H9 (cell line): ENCODE measurements at regions not wholly inside any gene's neighbourhood (a gene's known extent, or its start where the extent isn't known, plus 50 kb on each side); places are given as distances from the start of the nearest gene placed in this dataset.

Experiments
- DNase-seq: peaks from one replicate; pipeline ENCODE4 v3.0.0-alpha.2; 2017
- H2AFZ ChIP-seq: one replicate; pipeline ENCODE4 v1.6.1; 2013; ENCODE audit warnings: mild to moderate bottlenecking, low read length, control low read depth, moderate library complexity
- H2AK5ac ChIP-seq: 2 replicates; pipeline ENCODE4 v1.6.1; 2013; ENCODE audit warnings: low read length, control low read depth, mixed read lengths; ENCODE audit not compliant: insufficient read length
- H2BK120ac ChIP-seq: one replicate; pipeline ENCODE4 v1.6.1; 2013; ENCODE audit warnings: low read depth, mild to moderate bottlenecking, low read length, control low read depth, inconsistent platforms; ENCODE audit not compliant: poor library complexity, severe bottlenecking
- H2BK12ac ChIP-seq: 2 replicates; pipeline ENCODE4 v1.6.1; 2013; ENCODE audit warnings: low read length, control low read depth, mixed read lengths, low read depth; ENCODE audit not compliant: insufficient read length
- H2BK15ac ChIP-seq: 2 replicates; pipeline ENCODE4 v1.6.1; 2013; ENCODE audit warnings: low read depth, low read length, control low read depth
- H2BK20ac ChIP-seq: one replicate; pipeline ENCODE4 v1.6.1; 2013; ENCODE audit warnings: low read depth, mild to moderate bottlenecking, low read length, control low read depth, inconsistent platforms; ENCODE audit not compliant: poor library complexity, severe bottlenecking
- H2BK5ac ChIP-seq: 2 replicates; pipeline ENCODE4 v1.6.1; 2013; ENCODE audit warnings: low read length, control low read depth, mixed read lengths; ENCODE audit not compliant: insufficient read length
- H3K14ac ChIP-seq: 2 replicates; pipeline ENCODE4 v1.6.1; 2013; ENCODE audit warnings: low read length, control low read depth; ENCODE audit not compliant: insufficient read depth
- H3K18ac ChIP-seq: 2 replicates; pipeline ENCODE4 v1.6.1; 2013; ENCODE audit warnings: low read depth, mild to moderate bottlenecking, mixed read lengths, low read length, control low read depth; ENCODE audit not compliant: insufficient read length
- H3K23ac ChIP-seq: 2 replicates; pipeline ENCODE4 v1.6.1; 2013; ENCODE audit warnings: low read length, control low read depth, mixed read lengths, low read depth; ENCODE audit not compliant: insufficient read length
- H3K23me2 ChIP-seq: 2 replicates; pipeline ENCODE4 v1.6.1; 2013; ENCODE audit warnings: low read depth, mild to moderate bottlenecking, mixed read lengths, low read length, control low read depth; ENCODE audit not compliant: insufficient read length, poor library complexity, severe bottlenecking
- H3K27ac ChIP-seq: 2 replicates; pipeline ENCODE4 v1.5.1; 2013; ENCODE audit warnings: low read length, control low read depth, mixed read lengths, low read depth; ENCODE audit not compliant: insufficient read length
- H3K27me3 ChIP-seq: 2 replicates; pipeline ENCODE4 v1.6.1; 2013; ENCODE audit warnings: low read length, control low read depth, inconsistent platforms; ENCODE audit not compliant: insufficient read depth
- H3K4ac ChIP-seq: 2 replicates; pipeline ENCODE4 v1.6.1; 2013; ENCODE audit warnings: low read depth, mild to moderate bottlenecking, control low read depth, inconsistent platforms, low read length, moderate library complexity
- H3K4me1 ChIP-seq: 2 replicates; pipeline ENCODE4 v1.6.1; 2013; ENCODE audit warnings: low read length, control low read depth, inconsistent platforms; ENCODE audit not compliant: insufficient read depth
- H3K4me2 ChIP-seq: 2 replicates; pipeline ENCODE4 v1.6.1; 2013; ENCODE audit warnings: low read length, control low read depth, mixed read lengths; ENCODE audit not compliant: insufficient read length, insufficient read depth
- H3K56ac ChIP-seq: 2 replicates; pipeline ENCODE4 v1.6.1; 2013; ENCODE audit warnings: low read depth, mild to moderate bottlenecking, mixed read lengths, low read length, control low read depth; ENCODE audit not compliant: insufficient read length
- H3K79me1 ChIP-seq: 2 replicates; pipeline ENCODE4 v1.6.1; 2013; ENCODE audit warnings: low read depth, mild to moderate bottlenecking, moderate library complexity, low read length, control low read depth, inconsistent platforms; ENCODE audit not compliant: insufficient read depth, poor library complexity, severe bottlenecking
- H3K79me2 ChIP-seq: 2 replicates; pipeline ENCODE4 v1.6.1; 2013; ENCODE audit warnings: low read length, control low read depth, inconsistent platforms; ENCODE audit not compliant: insufficient read depth
- H3K9ac ChIP-seq: 2 replicates; pipeline ENCODE4 v1.6.1; 2013; ENCODE audit warnings: low read length, control low read depth, mixed read lengths; ENCODE audit not compliant: insufficient read length; ENCODE audit errors: extremely low read depth
- H3K9me3 ChIP-seq: one replicate; pipeline ENCODE4 v1.6.1; 2013; ENCODE audit warnings: low read depth, low read length, inconsistent platforms; ENCODE audit not compliant: control insufficient read depth
- H3T11ph ChIP-seq: one replicate; pipeline ENCODE4 v1.6.1; 2013; ENCODE audit warnings: mild to moderate bottlenecking, low read length, control low read depth, inconsistent platforms
- H4K20me1 ChIP-seq: one replicate; pipeline ENCODE4 v1.6.1; 2013; ENCODE audit not compliant: control insufficient read depth, insufficient read length, insufficient read depth
- H4K5ac ChIP-seq: 2 replicates; pipeline ENCODE4 v1.6.1; 2013; ENCODE audit warnings: low read depth, mild to moderate bottlenecking, mixed read lengths, low read length, control low read depth; ENCODE audit not compliant: insufficient read length
- H4K8ac ChIP-seq: replicated peaks from 2 replicates; pipeline ENCODE4 v1.6.1; 2013; ENCODE audit warnings: low read length, control low read depth, mixed read lengths, low read depth; ENCODE audit not compliant: insufficient read length
- H4K91ac ChIP-seq: 2 replicates; pipeline ENCODE4 v1.6.1; 2013; ENCODE audit warnings: low read depth, mild to moderate bottlenecking, moderate library complexity, mixed read lengths, low read length, control low read depth; ENCODE audit not compliant: insufficient read length
- H3K27ac Mint-ChIP-seq, 3 experiments: 2 replicates in 2 of 3; 3 replicates in 1 of 3; pipeline ENCODE4 v1.8.0; 2020 to 2021; ENCODE audit warnings: mixed read lengths in 3 of 3, mild to moderate bottlenecking in 1 of 3, moderate library complexity in 1 of 3
- H3K27me3 Mint-ChIP-seq: 2 replicates; pipeline ENCODE4 v1.8.0; 2021; ENCODE audit warnings: low read depth, mild to moderate bottlenecking, moderate library complexity, mixed read lengths
- H3K36me3 Mint-ChIP-seq, 3 experiments: 2 replicates in 2 of 3; 3 replicates in 1 of 3; pipeline ENCODE4 v1.8.0; 2020 to 2021; ENCODE audit warnings: low read depth in 3 of 3, mixed read lengths in 3 of 3; ENCODE audit not compliant: insufficient read depth in 1 of 3
- H3K4me1 Mint-ChIP-seq, 2 experiments: 2 replicates each; pipeline ENCODE4 v1.8.0; 2020; ENCODE audit warnings: mixed read lengths in 2 of 2
- H3K4me3 Mint-ChIP-seq, 2 experiments: 2 replicates in 1 of 2; 3 replicates in 1 of 2; pipeline ENCODE4 v1.8.0; 2020 to 2021; ENCODE audit warnings: mild to moderate bottlenecking in 2 of 2, mixed read lengths in 2 of 2, moderate library complexity in 1 of 2
- H3K9me3 Mint-ChIP-seq, 2 experiments: 2 replicates in 1 of 2; 3 replicates in 1 of 2; pipeline ENCODE4 v1.8.0; 2020; ENCODE audit warnings: mild to moderate bottlenecking in 2 of 2, mixed read lengths in 2 of 2, moderate library complexity in 1 of 2
- CTCF ChIP-seq: fragments of 200-600 bp; sonication (generic); conservative IDR thresholded peaks from 3 replicates; pipeline ENCODE4 v1.8.0; 2021; ENCODE audit warnings: antibody characterized with exemption, mild to moderate bottlenecking
- WGBS: extraction: QIAGEN DNeasy Blood & Tissue Kit; methylation state at CpG from one replicate; pipeline ENCODE4 v1.1.7; 2013; ENCODE audit warnings: missing lambda C conversion rate, low lambda C conversion rate, mixed read lengths; ENCODE audit not compliant: insufficient read length; ENCODE audit errors: extremely low coverage; 5-methylcytosine and 5-hydroxymethylcytosine counted together

DNA sequence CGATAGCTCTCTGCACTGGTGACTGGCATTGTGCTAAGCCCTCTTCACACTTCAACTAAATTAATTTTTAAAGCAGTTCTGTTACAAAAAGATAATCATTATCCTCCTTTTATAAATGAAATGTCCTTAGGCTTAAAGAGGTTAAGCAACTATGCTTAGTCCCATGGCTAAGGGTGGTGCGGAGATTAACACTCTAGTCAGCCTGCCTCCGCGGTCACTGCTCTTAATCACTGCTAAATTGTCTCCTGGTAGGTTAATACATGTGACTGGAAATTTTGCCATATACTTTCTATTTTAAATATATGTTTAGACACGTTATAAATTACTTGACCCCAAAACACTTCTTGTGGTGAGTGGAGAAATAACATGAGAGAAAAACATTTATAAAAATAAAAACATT, 473.7 kb downstream of the CENPC start:
- H3K4me3 Mint-ChIP-seq, result no peak overlapping the region
- no peaks in the 10 kb centered on the region for H3K79me1 ChIP-seq
- DNase-seq, result no peak
- no peaks in the 10 kb centered on the region for H3K9me3 ChIP-seq
- no peak for TF ChIP-seq CTCF
- H3K14ac ChIP-seq, result no peak overlapping the region
- no peak overlapping the region for H3K4ac ChIP-seq
- no peaks in the 10 kb centered on the region for H3K79me2 ChIP-seq
- no peak overlapping the region for H2BK15ac ChIP-seq
- H2BK12ac ChIP-seq, result no peak overlapping the region
- no peak overlapping the region for H3K27ac ChIP-seq
- no peak overlapping the region for H3K27ac Mint-ChIP-seq
- H2BK20ac ChIP-seq, result no peak overlapping the region
- no peak overlapping the region for H2AFZ ChIP-seq
- H4K5ac ChIP-seq, result no peak overlapping the region
- no peak overlapping the region for H4K8ac ChIP-seq
- no peak overlapping the region for H3T11ph ChIP-seq
- H3K27me3 Mint-ChIP-seq, result no peaks in the 10 kb centered on the region; the same call in 1 of the 2 replicates
- no peak overlapping the region for H2BK5ac ChIP-seq
- H3K9me3 Mint-ChIP-seq, result peaks cover 21 to 27% of the 10 kb centered on the region in 2 experiments
- no CpG with 5 or more reads among the region's 5 CpGs for WGBS
- H4K20me1 ChIP-seq, result no peaks in the 10 kb centered on the region
- no peak overlapping the region for H4K91ac ChIP-seq
- no peak overlapping the region for H3K9ac ChIP-seq
- peaks cover 5 to 27% (median 10%) of the 10 kb centered on the region in 3 experiments; a peak in 6 of 7 replicates for H3K36me3 Mint-ChIP-seq
- no peaks in the 10 kb centered on the region for H3K23me2 ChIP-seq
- H3K27me3 ChIP-seq, result no peaks in the 10 kb centered on the region
- H3K4me2 ChIP-seq, result no peak overlapping the region
- H2BK120ac ChIP-seq, result no peak overlapping the region
- H3K18ac ChIP-seq, result no peak overlapping the region
- no peak overlapping the region for H3K56ac ChIP-seq
- no peak overlapping the region for H2AK5ac ChIP-seq
- peaks cover 3 to 8% of the 10 kb centered on the region in 2 experiments; a peak in 2 of 4 replicates for H3K4me1 Mint-ChIP-seq
- no peak overlapping the region for H3K23ac ChIP-seq
- no peaks in the 10 kb centered on the region for H3K4me1 ChIP-seq
